ENCODE measurements at regions not wholly inside any gene's neighbourhood (a gene's known extent, or its start where the extent isn't known, plus 50 kb on each side); places are given as distances from the start of the nearest gene placed in this dataset.
"Not testable (repeated sequence)": the region's sequence is repeated elsewhere in the genome, so short reads cannot be mapped to it uniquely, and the experiment has no call there.

DNA sequence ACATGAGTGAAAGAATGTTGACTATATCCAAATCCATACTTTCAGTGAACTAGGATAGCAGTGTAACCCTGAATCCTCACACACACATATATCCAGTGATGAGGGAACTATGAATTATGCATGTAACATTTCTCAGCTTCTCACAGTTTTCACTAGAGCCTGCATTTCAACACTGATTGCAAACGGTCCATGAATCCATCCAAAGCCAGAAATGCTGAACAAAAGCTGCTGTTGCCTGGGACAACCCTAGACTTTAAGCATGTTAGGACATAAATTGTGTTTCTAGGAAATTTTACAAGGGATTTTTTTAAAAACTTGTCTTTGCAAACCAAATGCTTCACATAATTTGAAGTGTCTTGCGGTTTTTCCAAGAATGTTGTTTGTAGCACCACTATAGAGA, 2010.0 kb upstream of the WWC1 start:
- H3K36me3 ChIP-seq = no peaks in the 10 kb centered on the region
- no peaks in the 10 kb centered on the region for H3K27me3 ChIP-seq
- in situ Hi-C loops (cut with MboI; ENCODE audit: low pct_ligation_motif_present in 1 of 4, low pct_unique_long_range_greater_than_20kb in 1 of 4, low sequenced_read_pairs in 3 of 4) = no loop called here
- H3K4me3 ChIP-seq = no peak overlapping the region
- H3K4me1 ChIP-seq = no peaks in the 10 kb centered on the region
- no peak overlapping the region for H3K27ac ChIP-seq
- no peak for TF ChIP-seq EP300 (IDR thresholded peaks at IDR 0.05; ENCODE audit: low read depth)
- intact Hi-C loops (cut with DNase I; ENCODE audit: low total_unique reads) = no loop called here
- DNase-seq = no peak
- 20 to 52% methylated on average over 1 to 2 of the region's 2 CpGs for WGBS, 2 donors (ENCODE audit: low coverage in 1 of 2)
- no peaks in the 10 kb centered on the region for H3K9me3 ChIP-seq

DNA sequence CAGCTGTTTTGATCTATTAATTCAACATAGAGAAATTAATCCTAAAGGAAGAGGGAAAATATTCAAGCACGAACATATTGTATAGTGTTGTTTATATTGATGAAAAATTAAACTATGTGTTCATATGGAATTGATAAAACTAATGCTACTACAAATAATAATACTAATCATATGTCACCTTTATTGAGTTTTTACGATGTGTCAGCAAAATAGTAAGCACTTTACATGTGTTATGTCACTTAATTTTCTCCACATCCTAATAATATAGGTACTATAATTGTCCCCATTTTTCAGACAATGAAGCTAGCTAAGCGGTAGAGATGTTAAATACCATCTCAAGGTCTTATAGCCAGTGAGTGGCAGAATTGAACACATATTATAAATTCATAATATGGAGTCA, 2008.5 kb upstream of the WWC1 start:
- Histone ChIP-seq H3K4me1 (no peaks in the 10 kb centered on the region), H3K4me3 (no peak overlapping the region), H3K9me3 (no peaks in the 10 kb centered on the region), H3K36me3 (no peaks in the 10 kb centered on the region), H3K27me3 (no peaks in the 10 kb centered on the region), H3K27ac (no peak overlapping the region)
- in situ Hi-C loops (cut with MboI; ENCODE audit: low pct_ligation_motif_present in 1 of 4, low pct_unique_long_range_greater_than_20kb in 1 of 4, low sequenced_read_pairs in 3 of 4) = no loop called here
- 74 to 81% methylated on average over 3 of the region's 3 CpGs for WGBS, 2 donors (ENCODE audit: low coverage in 1 of 2)
- TF ChIP-seq POLR2AphosphoS5 (IDR thresholded peaks at IDR 0.05) (no peak), EP300 (IDR thresholded peaks at IDR 0.05; ENCODE audit: low read depth) (no peak), POLR2A (IDR thresholded peaks at IDR 0.05) (no peak)
- TF ChIP-seq, protein P1, sequence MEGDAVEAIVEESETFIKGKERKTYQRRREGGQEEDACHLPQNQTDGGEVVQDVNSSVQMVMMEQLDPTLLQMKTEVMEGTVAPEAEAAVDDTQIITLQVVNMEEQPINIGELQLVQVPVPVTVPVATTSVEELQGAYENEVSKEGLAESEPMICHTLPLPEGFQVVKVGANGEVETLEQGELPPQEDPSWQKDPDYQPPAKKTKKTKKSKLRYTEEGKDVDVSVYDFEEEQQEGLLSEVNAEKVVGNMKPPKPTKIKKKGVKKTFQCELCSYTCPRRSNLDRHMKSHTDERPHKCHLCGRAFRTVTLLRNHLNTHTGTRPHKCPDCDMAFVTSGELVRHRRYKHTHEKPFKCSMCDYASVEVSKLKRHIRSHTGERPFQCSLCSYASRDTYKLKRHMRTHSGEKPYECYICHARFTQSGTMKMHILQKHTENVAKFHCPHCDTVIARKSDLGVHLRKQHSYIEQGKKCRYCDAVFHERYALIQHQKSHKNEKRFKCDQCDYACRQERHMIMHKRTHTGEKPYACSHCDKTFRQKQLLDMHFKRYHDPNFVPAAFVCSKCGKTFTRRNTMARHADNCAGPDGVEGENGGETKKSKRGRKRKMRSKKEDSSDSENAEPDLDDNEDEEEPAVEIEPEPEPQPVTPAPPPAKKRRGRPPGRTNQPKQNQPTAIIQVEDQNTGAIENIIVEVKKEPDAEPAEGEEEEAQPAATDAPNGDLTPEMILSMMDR (IDR thresholded peaks at IDR 0.05) = no peak
- no peak for DNase-seq
- intact Hi-C loops (cut with DNase I; ENCODE audit: low total_unique reads) = no loop called here

DNA sequence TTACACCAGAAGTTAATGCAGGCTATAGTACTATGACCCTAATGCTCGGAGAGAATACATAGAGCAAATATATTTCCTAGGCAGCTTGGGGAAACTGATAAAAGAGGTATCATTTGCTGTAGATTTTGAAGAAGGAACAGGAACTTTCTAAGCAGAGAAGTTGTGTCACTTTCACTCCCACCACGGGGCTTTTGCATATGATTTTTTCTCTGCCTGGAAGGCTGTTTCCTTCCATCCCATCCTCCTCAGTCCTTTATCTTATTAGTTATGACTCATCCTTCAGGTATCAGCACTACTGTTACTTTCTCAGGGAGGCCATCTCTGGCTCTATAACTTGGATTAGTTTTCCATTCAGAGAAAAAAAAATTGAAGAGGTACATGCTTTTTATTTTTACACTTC, 2006.1 kb upstream of the WWC1 start:
- DNase-seq = no peak
- no peaks in the 10 kb centered on the region for H3K4me1 ChIP-seq
- H3K36me3 ChIP-seq = no peaks in the 10 kb centered on the region
- in situ Hi-C loops (cut with MboI; ENCODE audit: low pct_ligation_motif_present in 1 of 4, low pct_unique_long_range_greater_than_20kb in 1 of 4, low sequenced_read_pairs in 3 of 4) = no loop called here
- intact Hi-C loops (cut with DNase I; ENCODE audit: low total_unique reads) = no loop called here
- no peaks in the 10 kb centered on the region for H3K27me3 ChIP-seq
- TF ChIP-seq, protein P1 (IDR thresholded peaks at IDR 0.05) = no peak
- TF ChIP-seq POLR2A (IDR thresholded peaks at IDR 0.05) = no peak
- TF ChIP-seq EP300 (IDR thresholded peaks at IDR 0.05; ENCODE audit: low read depth) = no peak
- TF ChIP-seq POLR2AphosphoS5 (IDR thresholded peaks at IDR 0.05) = no peak
- H3K27ac ChIP-seq = no peak overlapping the region
- 57 to 88% methylated on average over 1 to 2 of the region's 2 CpGs for WGBS, 2 donors (ENCODE audit: low coverage in 1 of 2)
- H3K4me3 ChIP-seq = no peak overlapping the region
- no peaks in the 10 kb centered on the region for H3K9me3 ChIP-seq

DNA sequence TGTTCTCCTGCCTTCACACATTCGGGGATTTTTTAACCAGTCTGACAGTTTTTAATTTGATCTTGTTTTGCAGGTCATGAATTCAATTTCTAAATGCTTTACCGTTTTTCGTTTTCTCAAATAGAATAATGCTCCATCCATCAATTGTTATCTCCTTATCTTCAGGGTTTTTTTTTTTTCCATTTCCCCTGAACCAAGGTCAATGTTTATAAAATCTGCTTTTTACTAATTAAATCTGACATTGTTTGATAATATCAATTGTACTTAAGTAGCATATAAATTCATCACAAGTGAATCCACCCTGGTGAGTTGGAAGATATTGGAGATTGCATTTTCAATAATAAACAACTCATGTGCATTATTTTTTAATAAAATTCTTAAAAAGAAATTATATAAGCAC, 2004.6 kb upstream of the WWC1 start:
- no peak for TF ChIP-seq EP300 (IDR thresholded peaks at IDR 0.05; ENCODE audit: low read depth)
- TF ChIP-seq, protein P1 (IDR thresholded peaks at IDR 0.05) = no peak
- TF ChIP-seq POLR2AphosphoS5 (IDR thresholded peaks at IDR 0.05) = no peak
- no peak for TF ChIP-seq POLR2A (IDR thresholded peaks at IDR 0.05)
- H3K4me3 ChIP-seq = no peak overlapping the region
- H3K27me3 ChIP-seq = no peaks in the 10 kb centered on the region
- H3K9me3 ChIP-seq = no peaks in the 10 kb centered on the region
- H3K27ac ChIP-seq = no peak overlapping the region
- intact Hi-C loops (cut with DNase I; ENCODE audit: low total_unique reads) = no loop called here
- WGBS, 2 donors (ENCODE audit: low coverage in 1 of 2) = 78% methylated on average over 3 of the region's 3 CpGs
- H3K36me3 ChIP-seq = no peaks in the 10 kb centered on the region
- no peaks in the 10 kb centered on the region for H3K4me1 ChIP-seq
- DNase-seq = no peak
- in situ Hi-C loops (cut with MboI; ENCODE audit: low pct_ligation_motif_present in 1 of 4, low pct_unique_long_range_greater_than_20kb in 1 of 4, low sequenced_read_pairs in 3 of 4) = no loop called here

DNA sequence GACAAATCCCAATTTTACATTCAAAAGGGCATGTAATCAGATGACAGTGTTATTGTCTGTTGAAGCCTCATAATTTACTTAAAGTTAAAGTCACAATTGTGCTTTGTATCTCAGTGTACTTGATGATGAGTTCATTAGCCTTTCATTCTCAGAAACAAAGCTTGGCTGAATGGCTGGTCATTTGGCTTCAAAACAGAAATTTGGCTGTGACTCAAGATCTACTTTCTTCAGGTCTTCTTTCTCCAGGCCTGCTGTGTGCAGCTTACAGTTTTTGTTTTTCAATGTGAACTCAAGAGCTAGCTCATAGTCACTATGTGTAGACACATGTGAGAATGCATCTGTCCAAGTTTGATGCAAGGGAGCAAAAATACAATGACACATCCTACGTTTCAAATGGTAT, 2003.6 kb upstream of the WWC1 start:
- Histone ChIP-seq H3K4me1 (no peaks in the 10 kb centered on the region), H3K27ac (no peak overlapping the region), H3K36me3 (no peaks in the 10 kb centered on the region), H3K9me3 (no peaks in the 10 kb centered on the region), H3K4me3 (no peak overlapping the region), H3K27me3 (no peaks in the 10 kb centered on the region)
- WGBS, 2 donors (ENCODE audit: low coverage in 1 of 2) = 29 to 74% methylated on average over 1 of the region's 1 CpG
- intact Hi-C loops (cut with DNase I; ENCODE audit: low total_unique reads) = no loop called here
- in situ Hi-C loops (cut with MboI; ENCODE audit: low pct_ligation_motif_present in 1 of 4, low pct_unique_long_range_greater_than_20kb in 1 of 4, low sequenced_read_pairs in 3 of 4) = no loop called here
- TF ChIP-seq POLR2AphosphoS5 (IDR thresholded peaks at IDR 0.05) (no peak), EP300 (IDR thresholded peaks at IDR 0.05; ENCODE audit: low read depth) (no peak), POLR2A (IDR thresholded peaks at IDR 0.05) (no peak)
- TF ChIP-seq, protein P1 (IDR thresholded peaks at IDR 0.05) = no peak
- DNase-seq = no peak

DNA sequence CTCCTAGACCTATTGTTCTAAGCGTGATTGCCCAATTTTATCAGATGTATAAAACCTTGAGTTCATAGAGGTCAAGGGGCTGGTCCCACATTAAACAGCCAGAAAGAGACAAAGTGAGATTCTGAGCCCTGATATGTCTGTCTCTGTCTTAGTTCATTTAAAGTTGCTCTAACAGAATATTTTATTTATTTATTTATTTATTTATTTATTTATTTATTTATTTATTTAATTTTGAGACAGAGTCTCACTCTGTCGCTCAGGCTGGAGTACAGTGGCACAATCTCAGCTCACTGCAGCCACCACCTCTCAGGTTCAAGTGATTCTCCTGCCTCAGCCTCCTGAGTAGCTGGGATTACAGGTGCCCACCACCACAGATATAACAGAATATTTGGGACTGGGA, 1999.6 kb upstream of the WWC1 start:
- H3K27ac ChIP-seq; H3K36me3 ChIP-seq; H3K9me3 ChIP-seq; in situ Hi-C loops (cut with MboI; ENCODE audit: low pct_ligation_motif_present in 1 of 4, low pct_unique_long_range_greater_than_20kb in 1 of 4, low sequenced_read_pairs in 3 of 4); H3K4me3 ChIP-seq; DNase-seq; H3K27me3 ChIP-seq; H3K4me1 ChIP-seq: not testable (repeated sequence)
- WGBS, 2 donors (ENCODE audit: low coverage in 1 of 2) = 73 to 79% methylated on average over 1 to 2 of the region's 2 CpGs
- intact Hi-C loops (cut with DNase I; ENCODE audit: low total_unique reads) = loop anchor here (10.0 kb wide), 1 partner anchor 577 kb away; no protein-coding TSS in a partner anchor

Measured in transverse colon (tissue), 4 donors.